8988T (cell line): ENCODE measurements at regions not wholly inside any gene's neighbourhood (a gene's known extent, or its start where the extent isn't known, plus 50 kb on each side); places are given as distances from the start of the nearest gene placed in this dataset.
"Not testable (repeated sequence)": the region's sequence is repeated elsewhere in the genome, so short reads cannot be mapped to it uniquely, and the experiment has no call there.

Experiments
- DNase-seq: peaks from one replicate; pipeline ENCODE4 v3.0.0; 2011

DNA sequence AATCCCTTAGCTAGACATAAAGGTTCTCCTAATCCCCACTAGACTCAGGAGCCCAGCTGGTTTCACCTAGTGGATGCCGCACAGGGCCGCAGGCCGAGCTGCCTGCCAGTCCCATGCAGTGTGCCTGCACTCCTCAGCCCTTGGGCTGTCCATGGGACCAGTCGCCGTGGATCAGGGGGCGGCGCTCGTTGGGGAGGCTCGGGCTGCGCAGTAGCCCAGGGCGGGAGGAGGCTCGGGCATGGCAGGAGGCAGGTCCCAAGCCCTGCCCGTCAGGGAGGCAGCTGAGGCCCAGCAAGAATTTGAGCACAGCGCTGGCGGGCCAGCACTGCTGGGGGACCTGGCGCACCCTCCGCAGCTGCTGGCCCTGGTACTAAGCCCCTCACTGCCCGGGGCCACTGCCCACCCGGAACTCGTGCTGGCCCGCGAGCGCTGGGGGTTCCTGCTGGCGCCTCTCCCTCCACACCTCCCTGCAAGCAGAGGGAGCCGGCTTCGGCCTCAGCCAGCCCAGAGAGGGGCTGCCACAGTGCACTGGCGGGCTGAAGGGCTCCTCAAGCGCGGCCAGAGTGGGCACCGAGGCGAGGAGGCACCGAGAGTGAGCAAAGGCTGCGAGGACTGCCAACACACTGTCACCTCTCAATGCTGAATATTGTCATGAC lies 307.8 kb downstream of the C6orf118 start:
- no peak for DNase-seq

DNA sequence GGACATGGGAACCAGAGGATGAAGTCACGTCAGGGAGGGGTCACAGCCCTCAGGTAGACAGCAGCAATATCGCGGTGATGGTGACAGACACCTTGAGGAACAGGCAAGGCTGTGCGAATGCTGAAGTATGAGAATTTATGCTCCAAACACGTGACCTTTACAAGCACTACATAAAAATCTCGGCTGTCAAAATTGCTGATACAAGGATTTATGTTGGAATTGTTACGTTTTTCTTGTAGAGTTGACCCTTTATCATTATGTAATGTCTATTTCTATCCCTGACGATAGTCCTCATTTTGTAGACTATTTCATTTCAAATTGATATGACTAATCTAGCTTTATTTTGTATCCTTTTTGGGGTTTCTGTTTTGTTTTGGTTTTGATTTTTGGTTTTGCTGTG lies 311.1 kb downstream of the C6orf118 start:
- no peak for DNase-seq

DNA sequence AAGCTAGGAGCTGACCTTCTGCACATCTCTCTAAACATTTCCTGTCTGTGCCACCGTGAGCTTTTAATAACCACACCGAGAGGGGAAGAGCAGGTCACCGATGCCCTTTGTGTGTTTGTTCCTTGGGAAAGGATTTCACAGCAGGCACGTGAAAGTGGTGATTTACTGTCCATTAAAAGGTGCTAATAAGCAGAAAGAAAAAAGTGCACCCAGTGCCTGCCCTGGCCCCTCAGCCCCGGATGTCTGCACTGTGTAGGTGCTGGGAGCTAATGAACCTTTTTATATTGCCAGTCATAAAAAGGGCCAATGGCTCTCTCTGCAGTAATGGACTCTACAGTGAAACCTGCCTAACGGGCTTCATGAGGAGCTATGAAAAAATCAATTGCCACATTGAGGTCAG lies 312.6 kb downstream of the C6orf118 start:
- DNase-seq: no peak

DNA sequence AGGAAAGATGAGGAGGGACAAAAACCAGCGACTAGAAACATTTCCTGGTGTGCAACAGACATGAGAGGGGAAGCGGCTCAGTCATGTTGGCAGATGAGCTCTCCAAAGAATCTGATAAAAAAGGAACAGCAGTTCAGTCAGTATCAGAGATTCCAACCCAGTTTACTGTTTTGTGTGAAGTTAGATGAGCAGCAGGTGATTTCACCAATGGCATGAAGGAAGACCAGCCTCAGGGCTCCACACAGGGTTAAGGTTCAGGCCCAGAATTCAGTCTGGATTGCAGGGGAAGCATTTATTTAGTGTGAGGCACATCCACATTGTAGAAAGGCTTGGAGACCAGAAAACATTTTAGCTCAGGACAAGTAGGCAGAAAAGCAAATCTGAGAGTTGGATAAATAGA lies 317.8 kb downstream of the C6orf118 start:
- DNase-seq: no peak

GRCh38 chr6:164990901-164991300 lies 318.5 kb downstream of the C6orf118 start:
- no peak for DNase-seq

DNA sequence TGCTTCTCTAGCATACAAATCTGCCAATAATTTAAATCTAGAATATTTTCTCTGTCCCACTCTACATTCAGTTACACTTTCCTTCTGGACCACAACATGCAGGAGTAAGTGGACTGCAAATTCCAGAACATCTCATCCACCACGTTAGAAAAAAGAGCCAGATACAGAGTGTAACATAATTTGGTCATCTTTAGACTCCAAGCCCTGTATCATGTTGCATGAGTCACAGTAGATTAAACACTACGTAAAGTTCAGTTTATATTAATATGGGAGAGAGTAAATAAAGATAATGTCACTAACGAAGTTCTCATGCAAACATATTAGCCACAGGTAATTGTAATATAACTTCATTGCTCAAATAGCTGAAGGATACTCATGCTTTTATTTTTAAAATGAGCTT lies 327.0 kb downstream of the C6orf118 start:
- no peak for DNase-seq

- DNase-seq: no peak
These were observed 342.3 kb downstream of the C6orf118 start for GRCh38 chr6:164967102-164967501.

DNA sequence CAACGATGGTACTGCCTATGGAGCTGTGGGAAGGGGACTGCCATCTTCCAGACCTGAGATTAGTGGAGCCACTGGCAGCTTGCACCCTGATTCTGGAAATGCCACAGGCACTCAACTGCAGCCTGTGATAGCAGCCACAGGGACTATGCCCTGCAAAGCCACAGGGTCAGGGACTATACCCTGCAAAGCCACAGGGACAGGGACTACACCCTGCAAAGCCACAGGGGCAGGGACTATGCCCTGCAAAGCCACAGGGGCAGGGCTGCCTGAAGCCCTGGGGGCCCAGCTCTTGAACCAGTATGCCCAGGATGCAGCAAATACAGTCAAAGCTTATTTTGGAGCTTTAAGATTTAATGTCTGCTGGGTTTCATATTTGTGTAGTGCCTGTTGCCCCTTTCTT lies 346.6 kb downstream of the C6orf118 start:
- DNase-seq: no peak

DNA sequence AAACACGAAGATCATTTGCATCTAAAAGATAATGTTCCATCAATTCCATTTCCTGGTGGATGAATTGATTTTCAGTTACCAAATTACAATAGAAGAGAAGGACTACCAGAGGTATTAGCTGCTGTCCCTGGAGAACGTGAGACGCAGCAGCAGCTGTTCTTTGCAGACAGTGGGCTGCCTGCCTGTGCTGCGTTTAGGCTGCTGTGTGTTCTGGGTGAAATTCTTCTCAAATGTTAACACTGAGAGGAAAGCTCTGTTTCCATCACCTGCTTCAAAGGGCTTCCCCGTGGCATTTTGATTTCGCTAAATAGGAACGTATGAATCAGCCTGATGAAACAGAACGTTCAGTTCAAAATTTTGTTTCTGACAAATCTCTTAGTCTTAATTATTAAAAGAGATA lies 362.2 kb downstream of the C6orf118 start:
- no peak for DNase-seq

DNA sequence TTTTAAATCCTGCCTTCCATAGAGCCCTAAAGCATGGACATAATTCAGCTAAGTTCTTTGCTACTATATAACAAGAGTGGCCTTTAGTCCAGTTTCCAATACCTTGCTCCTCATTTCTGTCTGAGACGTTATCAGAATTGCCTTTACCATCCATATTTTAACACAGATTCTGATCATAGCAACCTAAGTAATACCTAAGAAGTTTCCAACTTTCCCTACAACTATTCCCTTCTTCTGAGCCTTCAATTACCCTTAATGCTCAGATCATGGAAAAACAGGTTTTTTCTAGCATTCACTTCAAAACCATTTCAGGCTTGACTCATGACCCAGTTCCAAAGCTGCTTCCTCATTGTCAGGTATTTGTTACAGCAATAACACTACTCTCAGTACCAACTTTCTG lies 367.1 kb downstream of the C6orf118 start:
- no peak for DNase-seq

- DNase-seq: not testable (repeated sequence)
These were observed 376.1 kb downstream of the C6orf118 start for GRCh38 chr6:164933238-164933794.

- no peak for DNase-seq
These were observed 379.9 kb downstream of the C6orf118 start for GRCh38 chr6:164929408-164929977.

GRCh38 chr6:164928728-164929407 lies 380.5 kb downstream of the C6orf118 start:
- DNase-seq: no peak

DNA sequence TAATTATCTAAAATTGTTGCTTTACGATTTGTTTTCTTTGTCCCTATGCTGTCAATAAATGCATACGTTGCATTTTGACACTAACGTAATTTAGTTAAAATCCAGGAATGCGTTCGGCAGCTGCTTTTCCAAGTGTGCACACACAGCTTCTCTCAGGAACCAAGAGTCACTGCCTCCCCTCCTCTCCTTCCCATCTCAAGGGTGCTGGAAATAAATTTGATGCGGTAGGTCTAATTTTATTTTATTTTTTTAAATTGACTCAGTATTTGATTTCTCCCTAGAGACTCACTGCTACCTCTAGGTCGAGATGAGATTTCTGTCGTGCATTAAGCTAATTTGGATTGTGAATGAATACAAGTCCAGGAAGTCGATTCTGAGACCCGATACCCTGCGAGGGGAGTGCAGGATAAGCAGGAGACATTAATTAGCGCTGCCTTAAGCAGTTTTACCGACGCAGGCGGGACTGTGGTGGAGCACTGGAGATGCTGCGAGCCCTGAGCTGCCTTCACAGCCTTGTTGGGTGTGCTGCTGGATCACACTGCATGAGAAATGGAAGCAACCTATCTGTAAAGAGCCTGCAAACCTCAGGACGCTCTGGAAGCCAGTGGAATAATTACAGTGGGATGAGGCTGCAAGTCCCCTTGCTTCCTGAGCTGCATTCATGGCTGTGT lies 381.2 kb downstream of the C6orf118 start:
- DNase-seq: no peak

- peak; percentile 33 for DNase-seq
These were observed 381.9 kb downstream of the C6orf118 start for GRCh38 chr6:164927288-164928056.

- no peak for DNase-seq
These were observed 382.7 kb downstream of the C6orf118 start for GRCh38 chr6:164926686-164927085.

DNA sequence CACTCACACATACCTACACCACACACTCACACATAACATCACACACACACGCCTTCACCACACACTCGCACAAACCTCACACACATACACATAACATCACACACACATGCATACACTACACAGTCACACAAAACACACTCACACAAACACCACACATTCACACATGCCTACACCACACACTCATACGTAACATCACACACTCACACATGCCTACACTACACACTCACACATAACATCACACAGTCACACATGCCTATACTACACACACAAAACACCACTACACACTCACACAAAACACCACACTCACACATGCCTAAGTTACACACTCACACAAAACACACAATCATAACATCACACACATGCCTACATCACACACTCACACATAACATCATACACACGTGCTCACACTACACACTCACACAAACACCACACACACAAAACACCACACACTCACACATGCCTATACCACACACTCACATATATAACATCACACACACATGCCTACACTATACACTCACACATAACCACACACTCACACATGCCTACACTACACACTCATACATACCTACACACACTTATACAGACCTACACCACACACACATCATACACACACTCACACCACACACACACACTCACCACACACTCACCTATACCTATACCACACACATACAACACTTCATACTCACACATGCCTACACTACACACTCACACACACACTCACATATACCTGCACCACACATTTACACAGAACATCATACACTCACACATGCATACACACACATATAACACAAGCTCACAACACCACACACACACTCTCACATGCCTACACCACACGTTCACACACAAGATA lies 383.5 kb downstream of the C6orf118 start:
- no peak for DNase-seq

- DNase-seq: no peak
These were observed 384.7 kb downstream of the C6orf118 start for GRCh38 chr6:164924674-164925073.

DNA sequence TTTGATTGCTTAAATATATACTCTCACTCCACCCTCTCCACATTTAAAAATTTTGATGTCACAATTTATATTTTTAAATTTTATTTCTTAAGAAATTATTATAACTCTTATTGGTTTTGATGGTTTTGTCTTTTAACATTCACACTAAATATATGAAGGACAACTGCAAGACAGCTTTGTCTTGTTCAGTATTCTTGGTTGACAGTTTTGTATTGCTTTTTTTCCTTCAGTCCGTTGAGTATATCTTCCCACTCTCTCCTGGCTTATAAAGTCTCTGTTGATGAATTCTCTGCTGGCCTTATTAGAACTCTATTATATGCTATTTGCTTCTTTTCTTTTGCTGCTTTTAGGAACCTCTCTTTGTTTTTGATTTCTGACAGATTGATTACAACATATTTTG lies 392.2 kb downstream of the C6orf118 start:
- no peak for DNase-seq

DNA sequence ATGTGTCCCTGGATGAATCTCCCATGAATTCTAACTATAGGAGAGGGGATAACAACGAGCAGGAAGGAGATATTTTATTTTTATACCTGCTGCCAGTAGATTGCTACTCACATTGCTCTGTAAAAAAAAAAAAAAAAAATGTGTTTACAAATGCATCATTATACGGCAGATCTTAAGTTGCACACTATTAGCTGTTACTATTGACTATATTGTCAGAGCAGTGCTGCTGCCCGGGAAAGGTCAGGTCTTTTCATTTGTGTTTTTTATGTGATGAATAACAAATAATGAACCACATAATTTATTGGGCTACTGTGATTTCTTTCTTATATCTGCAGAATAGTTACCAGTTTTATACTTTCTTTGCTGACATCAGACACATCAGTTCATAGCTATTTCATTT lies 393.3 kb downstream of the C6orf118 start:
- no peak for DNase-seq

DNA sequence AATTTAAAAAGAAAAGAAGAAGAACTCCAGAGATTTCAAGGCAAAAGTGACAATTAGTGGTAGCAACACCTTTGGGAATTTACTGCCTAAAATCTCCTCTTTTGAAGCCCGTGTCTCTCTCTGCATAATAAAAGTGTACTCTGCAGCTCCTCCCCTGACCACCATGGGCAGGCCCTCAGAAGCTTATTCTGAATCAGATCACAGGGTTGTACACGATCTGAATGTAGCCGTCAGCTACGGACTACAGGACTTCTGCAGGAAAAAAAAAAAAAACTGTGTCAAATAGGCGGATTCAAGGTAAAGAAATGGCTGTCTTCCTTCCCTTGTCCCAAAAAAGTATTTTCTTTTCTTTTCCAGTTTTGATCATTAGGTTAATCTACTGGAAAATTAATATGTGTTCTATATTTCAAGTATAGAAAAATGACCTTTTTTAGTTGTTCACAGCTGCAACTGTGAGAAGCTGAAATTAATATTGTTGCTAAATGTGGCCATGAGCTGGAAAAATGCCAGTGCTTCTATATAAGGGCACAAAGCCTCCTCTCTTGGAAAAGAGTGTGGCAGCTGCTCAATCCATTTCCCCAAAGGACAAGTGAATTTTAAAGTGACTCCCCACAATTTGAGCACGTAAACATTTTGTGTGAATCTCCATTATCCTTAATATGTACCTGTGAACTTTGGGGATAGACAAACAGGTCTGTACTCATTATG lies 397.4 kb downstream of the C6orf118 start:
- DNase-seq: no peak
